Kidney capillary endothelial cell (primary cell): ENCODE measurements at regions not wholly inside any gene's neighbourhood (a gene's known extent, or its start where the extent isn't known, plus 50 kb on each side); places are given as distances from the start of the nearest gene placed in this dataset.
A peak's percentile ranks its signal among the peaks of the same experiment; 100 is the strongest.

ENCODE experiments used
- DNase-seq: peaks from one replicate; pipeline ENCODE4 v3.0.0-alpha.2; 2018; ENCODE audit warnings: low spot score

- DNase-seq, result no peak
Observed at GRCh38 chr5:15261269-15261995, 238.5 kb upstream of the FBXL7 start.

GRCh38 chr5:15260356-15261268 is 239.4 kb upstream of the FBXL7 start:
- DNase-seq, result no peak

- DNase-seq, result no peak
Observed at GRCh38 chr5:15256485-15256884, 243.5 kb upstream of the FBXL7 start.

- DNase-seq, result no peak
Observed at GRCh38 chr5:15255576-15255975, 244.4 kb upstream of the FBXL7 start.

DNA sequence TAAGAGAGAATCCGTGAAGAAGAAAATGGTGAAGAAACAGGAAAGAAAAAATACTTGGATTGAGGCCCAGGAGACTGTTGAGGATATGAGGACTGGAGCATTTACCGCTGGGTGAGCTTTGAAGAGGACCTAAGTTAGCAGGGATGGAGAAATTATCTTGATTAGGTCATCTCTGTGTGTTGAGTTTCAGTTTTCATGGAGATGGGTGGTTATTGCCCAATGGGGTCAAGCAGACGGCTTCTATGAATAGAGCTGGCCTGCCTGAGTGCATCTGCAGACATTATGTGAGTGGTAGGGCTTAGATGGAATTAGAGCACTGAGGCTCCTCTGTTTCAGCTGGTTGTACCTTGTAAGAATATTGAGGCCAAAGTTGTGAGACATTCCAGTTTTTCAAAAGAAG is 245.4 kb upstream of the FBXL7 start:
- no peak for DNase-seq

- DNase-seq, result no peak
Observed at GRCh38 chr5:15252331-15252730, 247.6 kb upstream of the FBXL7 start.

DNA sequence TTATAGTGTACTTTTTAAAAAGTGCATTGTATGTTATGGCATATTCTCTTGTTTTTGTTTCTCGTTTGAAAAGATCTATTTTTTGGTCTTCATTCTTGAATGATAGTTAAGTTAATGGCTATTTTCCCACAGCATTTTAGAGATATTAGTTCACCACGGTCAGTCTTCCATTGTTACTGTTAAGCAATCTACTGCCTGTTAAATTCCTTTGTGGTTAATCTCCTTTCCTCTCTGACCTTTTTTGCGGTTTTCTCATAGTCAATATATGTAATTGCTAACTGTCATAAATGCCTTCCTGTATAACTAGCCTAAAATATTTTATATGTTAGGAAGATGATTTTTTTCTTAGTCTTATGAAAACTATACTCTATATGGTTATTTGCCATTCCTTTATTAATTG is 250.8 kb upstream of the FBXL7 start:
- DNase-seq, result peak; percentile 60

DNA sequence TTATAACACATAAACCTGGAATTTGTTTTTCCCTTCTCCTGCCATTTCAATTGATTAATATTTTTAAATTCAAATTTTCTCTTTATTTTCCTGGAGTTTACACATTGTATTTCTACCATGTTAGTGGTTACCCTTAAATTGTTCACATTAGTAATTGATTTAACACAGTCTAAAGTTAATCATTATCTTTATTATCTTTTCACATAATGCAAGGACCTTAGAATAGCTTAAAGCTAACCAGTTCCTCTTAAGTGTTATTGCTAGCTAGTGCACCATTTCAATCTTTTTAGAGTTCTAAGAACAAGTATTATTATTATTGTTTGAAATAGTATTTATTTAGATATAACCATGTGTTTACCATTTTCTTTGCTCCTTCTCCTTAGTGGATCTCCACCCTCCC is 251.2 kb upstream of the FBXL7 start:
- DNase-seq, result no peak

GRCh38 chr5:15245913-15246312 is 254.1 kb upstream of the FBXL7 start:
- no peak for DNase-seq

DNA sequence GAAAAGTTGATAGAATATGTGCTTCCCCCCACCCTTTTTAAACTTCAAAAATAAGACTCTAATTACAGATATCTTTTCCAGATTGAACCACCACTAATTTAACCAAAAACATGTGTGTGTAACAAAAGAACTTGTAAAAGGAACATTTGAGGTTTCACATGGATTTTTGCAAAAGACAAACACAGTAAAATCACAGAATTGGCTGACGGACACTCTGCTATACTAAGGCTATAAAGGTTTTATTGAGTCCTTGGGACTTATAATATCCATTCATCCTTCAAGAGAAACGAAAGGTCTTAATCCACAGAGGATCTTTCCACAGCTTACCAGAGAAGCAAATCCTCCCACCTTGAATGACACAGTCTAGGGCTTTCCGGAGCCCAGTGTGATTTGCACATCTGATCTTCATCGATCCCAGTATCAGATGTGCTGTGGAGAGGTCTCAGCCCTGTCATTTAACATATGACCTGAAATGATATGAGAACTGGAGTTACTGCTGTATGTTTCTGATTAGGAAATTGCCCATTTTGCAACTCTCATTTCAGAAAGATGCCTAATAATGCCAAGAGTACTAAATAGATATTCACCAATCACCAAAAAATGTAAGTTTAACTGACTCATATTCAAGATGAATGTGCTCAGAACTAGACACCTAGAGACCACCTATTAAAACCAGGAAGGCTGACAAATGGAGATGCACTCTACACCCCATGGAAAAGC is 256.5 kb upstream of the FBXL7 start:
- DNase-seq, result no peak

DNA sequence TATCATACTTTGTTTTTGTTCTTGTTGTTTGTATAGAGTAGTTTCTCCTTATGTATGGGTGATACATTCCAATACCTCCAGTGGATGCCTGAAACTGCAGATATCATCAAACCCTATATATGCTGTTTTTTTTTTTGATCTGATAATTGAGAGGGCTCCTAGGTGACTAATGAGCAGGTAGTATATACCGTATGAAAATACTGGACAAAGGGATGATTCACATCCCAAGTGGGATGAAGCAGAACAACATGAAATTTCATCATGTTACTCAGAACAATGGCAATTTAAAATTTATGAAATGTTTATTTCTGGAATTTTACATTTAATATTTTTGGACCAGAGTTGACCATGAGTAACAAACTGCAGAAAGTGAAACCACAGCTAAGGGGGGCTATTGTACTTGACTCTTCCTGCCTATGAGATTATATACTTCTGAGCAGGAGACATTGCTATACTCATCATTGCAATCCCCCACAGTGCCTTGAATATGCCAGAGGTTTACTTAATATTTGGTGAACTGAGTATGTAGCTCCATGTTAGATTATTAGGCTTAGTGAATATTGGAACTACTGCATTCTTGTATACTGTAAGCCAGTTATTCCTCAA is 258.7 kb upstream of the FBXL7 start:
- DNase-seq, result no peak

DNA sequence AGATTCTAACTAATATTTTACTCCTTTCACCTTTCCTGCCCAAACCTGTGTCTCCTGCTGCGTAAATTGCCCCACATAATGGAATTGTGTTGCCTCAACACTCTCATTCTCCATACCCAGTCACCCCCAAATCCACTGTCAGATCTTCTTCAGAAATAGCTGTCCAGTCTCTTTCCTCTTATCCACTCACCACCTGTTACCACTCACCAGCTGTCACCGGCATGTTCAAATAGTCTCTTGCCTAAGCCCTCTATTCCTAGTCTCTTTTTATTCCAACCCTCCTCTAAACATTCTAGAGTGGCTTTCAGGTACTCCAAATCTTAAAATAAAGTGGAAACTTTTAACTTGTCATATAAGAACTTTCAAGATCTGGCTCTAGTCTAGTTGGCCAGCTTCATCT is 262.0 kb upstream of the FBXL7 start:
- no peak for DNase-seq

DNA sequence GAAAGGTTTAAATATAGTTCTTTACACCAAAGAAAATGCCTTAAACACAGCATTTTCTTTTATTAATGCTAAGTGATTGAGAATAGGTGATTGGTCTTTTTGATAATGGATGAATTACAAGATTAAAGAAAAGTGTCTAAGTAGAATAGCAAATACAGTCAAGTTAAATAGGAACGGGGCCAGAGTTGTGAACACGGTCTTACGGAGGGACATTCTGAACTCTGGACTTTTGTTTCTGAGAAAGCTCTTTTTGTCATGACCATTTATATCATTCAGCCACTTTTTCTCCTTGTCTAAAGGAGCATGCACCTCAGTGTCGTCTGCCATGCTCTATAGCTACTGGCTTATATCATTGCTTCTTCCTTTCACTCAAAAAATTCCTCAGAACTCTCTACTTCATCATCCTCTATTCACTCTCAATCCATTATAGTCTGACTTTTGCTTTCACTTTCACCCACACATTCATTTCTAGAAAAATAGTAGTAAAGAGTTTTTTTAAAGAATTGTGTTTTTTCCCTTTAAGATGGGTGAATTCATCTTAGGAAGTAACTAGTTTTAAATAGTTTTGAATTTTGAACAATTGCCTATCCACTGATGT is 263.0 kb upstream of the FBXL7 start:
- no peak for DNase-seq

- DNase-seq, result no peak
Observed at GRCh38 chr5:15234911-15235310, 265.1 kb upstream of the FBXL7 start.

GRCh38 chr5:15234366-15234765 is 265.6 kb upstream of the FBXL7 start:
- no peak for DNase-seq

DNA sequence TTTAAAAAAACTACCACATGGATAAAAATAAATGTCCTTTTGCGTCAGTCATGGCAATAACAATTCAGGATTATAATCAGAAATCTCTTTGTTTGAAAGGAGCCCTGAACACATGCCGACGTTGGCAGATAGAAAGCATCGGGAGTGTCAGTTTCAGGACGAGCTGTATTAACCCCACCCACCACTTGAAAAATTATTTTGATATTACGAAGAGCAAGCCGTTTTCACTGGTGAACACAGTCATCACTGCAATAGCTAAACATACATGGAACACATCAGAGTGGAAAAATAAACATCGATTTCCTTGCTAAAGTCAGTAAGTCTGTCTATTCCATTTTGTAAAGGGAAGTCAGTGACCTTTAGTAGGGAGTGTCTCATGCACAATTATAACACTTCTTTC is 266.4 kb upstream of the FBXL7 start:
- DNase-seq, result no peak

- DNase-seq, result no peak
Observed at GRCh38 chr5:15222156-15222555, 277.8 kb upstream of the FBXL7 start.

DNA sequence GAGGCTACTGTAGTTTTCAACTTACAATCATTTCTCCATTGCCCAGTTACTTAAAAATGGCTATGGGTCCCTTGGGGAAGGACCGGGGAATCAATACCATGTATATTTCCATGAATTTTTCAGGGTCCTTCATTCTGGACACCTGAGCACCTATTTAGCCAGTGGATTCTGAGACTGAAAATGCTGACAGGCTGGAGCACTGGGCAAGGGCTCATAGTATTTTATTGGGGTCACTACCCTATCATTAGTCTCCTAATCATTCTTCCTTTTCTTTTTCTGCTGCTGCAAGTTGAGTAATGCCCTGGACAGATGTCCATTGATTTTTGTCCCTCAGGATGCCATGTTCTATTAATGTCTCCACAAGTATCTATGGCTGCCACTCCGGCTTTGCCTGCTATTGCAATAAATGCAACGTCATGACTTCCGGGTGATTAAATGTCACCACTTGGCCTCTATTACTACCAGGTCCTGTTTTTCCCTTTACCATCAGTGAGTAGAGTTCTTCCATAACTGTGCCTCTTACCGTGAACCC is 279.3 kb upstream of the FBXL7 start:
- DNase-seq, result no peak

- DNase-seq, result no peak
Observed at GRCh38 chr5:15215056-15215455, 284.9 kb upstream of the FBXL7 start.

- no peak for DNase-seq
Observed at GRCh38 chr5:15214010-15214409, 286.0 kb upstream of the FBXL7 start.

GRCh38 chr5:15209053-15209762 is 290.8 kb upstream of the FBXL7 start:
- no peak for DNase-seq
